NCI-H460 (cell line): ENCODE measurements at regions not wholly inside any gene's neighbourhood (a gene's known extent, or its start where the extent isn't known, plus 50 kb on each side); places are given as distances from the start of the nearest gene placed in this dataset.
"Not testable (repeated sequence)": the region's sequence is repeated elsewhere in the genome, so short reads cannot be mapped to it uniquely, and the experiment has no call there.

Experiments
- DNase-seq: peaks from one replicate; pipeline ENCODE4 v3.0.0-alpha.2; 2016; ENCODE audit warnings: low read depth; ENCODE audit errors: extremely low read depth

GRCh38 chr7:131028295-131028694 lies 294.3 kb upstream of the KLF14 start:
- no peak for DNase-seq

GRCh38 chr7:131029002-131029401 lies 295.0 kb upstream of the KLF14 start:
- no peak for DNase-seq

DNA sequence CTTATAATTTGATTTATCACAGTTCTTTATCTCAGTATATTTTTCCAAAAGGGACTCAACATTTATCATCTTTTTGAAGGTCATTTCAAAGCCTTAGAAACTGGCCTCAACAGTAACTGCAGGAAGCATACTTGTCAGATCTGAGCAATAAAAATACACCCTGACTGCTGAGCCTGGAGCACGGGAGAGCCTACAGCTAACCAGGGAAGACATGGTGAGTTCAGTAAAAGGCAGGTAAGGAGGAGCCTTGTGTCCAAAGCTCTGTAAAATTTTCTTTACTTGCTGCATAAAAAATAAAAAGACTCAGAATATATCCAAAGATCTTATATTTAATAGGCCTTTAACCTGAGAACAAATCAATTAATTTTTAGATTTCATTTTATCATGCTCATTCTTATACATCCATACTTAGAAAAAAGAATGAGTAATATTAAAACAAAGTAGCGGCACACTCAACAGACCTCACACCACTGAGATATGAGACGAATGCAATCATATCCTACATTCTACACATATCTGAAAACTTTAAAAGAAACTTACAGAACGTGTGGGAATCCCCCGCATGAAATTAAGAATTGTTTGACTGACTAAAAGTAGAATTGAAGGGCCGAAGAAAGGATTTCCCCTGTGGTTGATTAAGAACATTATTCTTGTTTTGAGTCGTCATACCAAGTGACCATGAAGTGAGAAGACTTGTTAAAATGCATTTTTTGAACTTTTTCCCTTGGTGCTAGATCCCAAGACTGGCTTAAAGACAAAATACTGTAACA lies 296.4 kb upstream of the MKLN1 start:
- no peak for DNase-seq

DNA sequence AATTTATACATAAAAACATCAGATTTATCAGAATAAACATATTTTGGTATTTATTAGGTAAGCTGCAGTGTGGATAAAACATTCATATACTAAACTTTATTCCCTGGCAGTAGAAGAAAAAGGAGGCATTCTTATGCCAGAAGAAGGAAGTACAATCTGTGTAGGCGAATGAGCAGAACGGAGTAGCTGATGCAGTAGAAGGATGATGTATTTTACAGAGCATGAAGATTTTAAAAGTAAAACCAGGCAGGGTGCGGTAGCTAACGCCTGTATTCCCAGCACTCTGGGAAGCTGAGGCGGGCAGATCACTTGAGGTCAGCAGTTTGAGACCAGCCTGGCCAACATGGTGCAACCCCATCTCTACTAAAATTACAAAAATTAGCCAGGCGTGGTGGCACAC lies 294.9 kb upstream of the MKLN1 start:
- DNase-seq, result no peak

- no peak for DNase-seq
Measured at GRCh38 chr7:131034166-131034881, 293.4 kb upstream of the MKLN1 start.

DNA sequence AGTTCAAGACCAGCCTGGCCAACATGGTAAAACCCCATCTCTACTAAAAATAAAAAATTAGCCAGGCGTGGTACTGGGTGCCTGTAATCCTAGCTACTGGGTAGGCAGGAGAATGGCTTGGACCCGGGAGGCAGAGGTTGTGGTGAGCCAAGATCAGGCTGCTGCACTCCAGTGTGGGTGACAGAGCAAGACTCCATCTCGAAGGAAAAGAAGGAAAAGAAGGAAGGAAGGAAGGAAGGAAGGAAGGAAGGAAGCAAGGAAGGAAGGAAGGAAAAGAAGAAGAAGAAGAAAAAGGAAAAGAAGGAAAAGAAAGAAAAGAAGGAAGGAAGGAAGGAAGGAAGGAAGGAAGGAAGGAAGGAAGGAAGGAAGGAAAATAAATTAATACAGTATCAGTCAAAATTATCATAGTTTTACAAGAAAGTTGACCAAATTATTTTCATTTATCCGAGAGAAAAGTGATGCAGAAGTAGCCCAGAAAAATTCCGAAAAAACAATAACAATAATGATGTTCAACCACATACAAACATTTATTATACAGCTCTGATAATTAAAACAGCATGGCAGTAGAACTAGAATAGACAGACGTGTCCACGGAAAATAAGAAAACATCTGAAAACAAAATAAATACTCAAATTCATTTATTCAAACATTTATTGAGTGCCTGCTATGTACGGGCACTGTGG lies 292.4 kb upstream of the MKLN1 start:
- no peak for DNase-seq

- DNase-seq, result no peak
Measured at GRCh38 chr7:131038153-131038552, 289.5 kb upstream of the MKLN1 start.

- no peak for DNase-seq
Measured at GRCh38 chr7:131039355-131039762, 288.3 kb upstream of the MKLN1 start.

DNA sequence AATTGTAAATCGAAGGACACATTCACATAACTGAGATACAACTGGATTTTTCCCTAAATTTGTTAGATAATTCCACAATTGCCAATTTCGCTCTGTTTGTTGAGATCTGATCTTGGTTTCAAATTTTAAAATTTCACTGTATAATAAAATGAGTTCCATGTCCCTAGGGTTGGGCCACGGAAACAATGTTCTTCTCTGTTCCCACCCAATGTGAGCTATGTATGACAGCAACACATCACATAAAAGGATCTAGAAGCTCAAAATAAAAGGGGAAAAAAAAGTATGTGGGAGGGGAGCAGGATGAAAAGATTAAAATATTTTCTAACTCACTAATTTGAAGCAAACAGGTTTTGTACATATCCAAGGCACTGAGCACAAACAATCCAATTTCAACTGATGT lies 287.8 kb upstream of the MKLN1 start:
- no peak for DNase-seq

DNA sequence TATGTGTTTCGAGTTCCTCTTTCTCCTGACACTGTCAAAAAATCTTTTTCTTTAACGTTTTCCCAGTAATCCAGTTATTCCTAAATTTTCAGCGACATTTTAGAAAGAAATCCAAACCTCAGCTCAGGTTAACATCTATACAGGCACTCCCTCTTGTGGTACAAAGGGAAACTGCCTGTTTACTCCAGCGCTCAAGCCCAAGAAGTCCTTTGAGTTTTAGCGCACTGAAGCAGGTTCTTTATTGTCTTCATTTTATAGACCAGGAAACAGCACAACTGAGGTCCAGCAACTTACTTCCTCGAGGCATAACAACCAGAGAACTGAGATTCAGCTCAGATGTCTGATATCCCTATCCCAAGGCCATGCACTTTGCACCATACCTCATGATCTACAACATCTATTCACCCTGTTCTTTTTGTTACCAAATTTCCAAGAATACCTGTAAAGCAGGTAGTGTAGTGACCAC lies 287.2 kb upstream of the MKLN1 start:
- peak; percentile 72 for DNase-seq

GRCh38 chr7:131041012-131041695 lies 286.5 kb upstream of the MKLN1 start:
- DNase-seq, result not testable (repeated sequence)

DNA sequence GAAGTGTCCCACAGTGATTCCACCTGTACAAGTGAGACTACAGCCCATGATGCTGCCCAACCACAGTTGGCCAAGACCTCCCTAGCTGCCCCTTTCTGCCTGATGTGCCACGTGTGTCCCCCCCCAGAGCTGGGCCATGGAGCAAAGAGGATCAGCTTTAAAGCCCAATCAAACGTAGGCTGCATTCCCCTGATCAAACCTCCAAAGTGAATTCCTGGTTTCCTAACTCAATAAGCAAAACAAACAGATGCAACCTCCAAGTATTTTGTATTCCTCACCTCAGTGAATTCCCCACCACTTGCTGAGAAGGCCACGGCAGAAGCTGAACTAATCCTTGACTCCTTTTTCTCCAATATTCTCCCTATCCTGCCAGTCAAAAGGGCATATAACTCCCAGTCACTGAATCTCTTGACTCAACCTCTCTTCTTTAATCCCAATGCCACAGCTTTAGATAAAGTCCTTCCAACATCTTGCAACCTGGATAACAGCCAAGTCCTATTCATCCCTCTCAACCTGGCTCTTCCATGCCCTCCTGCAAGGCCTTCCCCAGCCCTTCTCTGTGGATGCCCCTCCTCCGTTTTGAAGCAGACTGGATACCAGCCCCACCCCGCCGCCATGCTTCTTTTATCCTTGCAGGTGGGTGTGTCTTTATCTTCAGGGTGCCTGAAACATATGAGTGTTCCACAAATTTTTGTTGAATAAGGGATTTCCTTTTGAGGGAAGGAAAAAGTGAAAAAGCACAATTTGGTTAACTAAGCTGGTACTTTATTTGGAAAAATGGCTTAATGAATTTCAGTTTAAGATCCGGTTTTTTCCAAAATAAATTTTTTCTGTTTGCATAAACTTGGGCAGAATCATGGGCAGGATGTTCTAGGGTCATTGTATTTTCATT lies 285.2 kb upstream of the MKLN1 start:
- DNase-seq, result no peak

- no peak for DNase-seq
Measured at GRCh38 chr7:131045526-131045925, 282.1 kb upstream of the MKLN1 start.

DNA sequence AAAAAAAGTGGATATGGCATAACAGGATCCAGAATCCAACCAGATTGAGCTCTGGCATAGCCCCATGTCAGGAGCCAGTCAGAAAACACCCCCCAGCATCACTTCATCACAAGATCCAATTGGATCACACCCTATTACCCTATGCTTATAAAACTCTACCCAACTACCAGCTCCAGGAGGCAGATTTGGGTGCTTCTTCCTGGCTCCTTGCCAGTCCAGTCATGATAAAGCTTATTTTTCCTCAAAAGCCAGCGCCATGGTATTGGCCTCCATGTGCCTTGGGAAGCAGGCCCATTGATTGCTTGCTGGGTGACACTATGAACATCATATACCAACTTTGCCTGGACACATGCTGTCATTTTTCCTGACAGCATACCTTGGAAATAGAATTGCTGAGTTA lies 281.4 kb upstream of the MKLN1 start:
- DNase-seq, result no peak

- no peak for DNase-seq
Measured at GRCh38 chr7:131047651-131048304, 279.9 kb upstream of the MKLN1 start.

- DNase-seq, result no peak
Measured at GRCh38 chr7:131051304-131051703, 276.4 kb upstream of the MKLN1 start.

GRCh38 chr7:131052285-131052904 lies 275.3 kb upstream of the MKLN1 start:
- no peak for DNase-seq

DNA sequence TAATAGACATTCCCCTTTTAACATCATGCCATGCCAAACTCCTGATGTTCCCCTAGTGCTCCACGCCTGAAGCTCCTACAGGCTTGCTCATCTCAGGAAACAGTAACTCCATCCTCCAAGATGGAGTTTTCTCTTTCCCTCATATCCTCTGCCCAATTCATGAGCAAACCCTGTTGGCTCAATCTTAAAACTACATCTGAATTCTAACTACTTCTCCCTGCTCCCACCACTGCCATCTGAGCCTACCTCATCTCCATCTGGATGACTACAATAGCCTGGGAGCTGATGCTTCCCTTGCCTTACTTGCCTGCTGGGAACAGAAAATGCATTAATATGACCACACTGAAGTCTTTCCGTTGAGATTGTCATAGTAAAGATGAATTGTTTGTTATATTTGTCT lies 271.7 kb upstream of the MKLN1 start:
- DNase-seq, result no peak
